GM10248 (cell line): ENCODE measurements at regions not wholly inside any gene's neighbourhood (a gene's known extent, or its start where the extent isn't known, plus 50 kb on each side); places are given as distances from the start of the nearest gene placed in this dataset.

Experiments used
- CTCF ChIA-PET: fragments of 300-600 bp; sonication (Branson Sonifier 250); formaldehyde crosslinking; extraction: SDS; loops from one replicate; lab custom pipeline; 2021; ENCODE audit warnings: antibody characterized with exemption; lab: Yijun Ruan, JAX
- POLR2A ChIA-PET: fragments of 350-650 bp; sonication (Branson Sonifier 250); formaldehyde crosslinking; extraction: SDS; loops from one replicate; lab custom pipeline; 2020; ENCODE audit warnings: antibody characterized with exemption; lab: Yijun Ruan, JAX
- DNase-seq: peaks from one replicate; pipeline ENCODE4 v3.0.0; 2012; ENCODE audit errors: extremely low spot score
- TF ChIP-seq, protein P1 (sequence below): IDR thresholded peaks from 2 replicates; pipeline ENCODE4 v1.5.1; 2012; ENCODE audit warnings: mild to moderate bottlenecking, low read depth; ENCODE audit errors: extremely low read depth, missing control alignments, control extremely low read depth

DNA sequence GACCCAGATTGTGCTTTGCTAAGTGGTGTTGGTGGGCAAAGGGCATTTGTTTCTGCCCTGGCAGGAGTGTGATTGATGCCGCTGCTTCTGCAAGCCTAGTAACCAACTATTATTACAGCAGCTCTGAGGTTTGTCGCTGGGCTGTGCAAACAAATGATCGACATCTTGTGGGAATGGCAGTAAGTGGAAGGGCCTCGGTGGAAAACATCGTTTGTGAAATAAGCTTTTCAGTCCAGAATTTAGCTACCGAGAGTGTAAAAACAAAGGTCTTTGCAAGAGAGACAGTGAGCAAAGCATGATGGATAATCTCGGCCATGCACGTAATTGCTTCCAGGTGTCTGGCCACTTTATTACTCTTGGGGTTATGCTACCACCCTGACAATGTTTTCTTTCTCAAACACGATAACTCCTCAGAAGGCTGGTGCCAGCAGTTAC lies 397.7 kb upstream of the PRICKLE1 start:
- ChIA-PET POLR2A (no interaction called here), CTCF (interaction anchor here (0.7 to 2.3 kb wide), 2 partner anchors 10 to 25 kb away, joined by 3 to 7 read pairs; no protein-coding TSS in a partner anchor)
- DNase-seq = no peak
- TF ChIP-seq, protein P1, sequence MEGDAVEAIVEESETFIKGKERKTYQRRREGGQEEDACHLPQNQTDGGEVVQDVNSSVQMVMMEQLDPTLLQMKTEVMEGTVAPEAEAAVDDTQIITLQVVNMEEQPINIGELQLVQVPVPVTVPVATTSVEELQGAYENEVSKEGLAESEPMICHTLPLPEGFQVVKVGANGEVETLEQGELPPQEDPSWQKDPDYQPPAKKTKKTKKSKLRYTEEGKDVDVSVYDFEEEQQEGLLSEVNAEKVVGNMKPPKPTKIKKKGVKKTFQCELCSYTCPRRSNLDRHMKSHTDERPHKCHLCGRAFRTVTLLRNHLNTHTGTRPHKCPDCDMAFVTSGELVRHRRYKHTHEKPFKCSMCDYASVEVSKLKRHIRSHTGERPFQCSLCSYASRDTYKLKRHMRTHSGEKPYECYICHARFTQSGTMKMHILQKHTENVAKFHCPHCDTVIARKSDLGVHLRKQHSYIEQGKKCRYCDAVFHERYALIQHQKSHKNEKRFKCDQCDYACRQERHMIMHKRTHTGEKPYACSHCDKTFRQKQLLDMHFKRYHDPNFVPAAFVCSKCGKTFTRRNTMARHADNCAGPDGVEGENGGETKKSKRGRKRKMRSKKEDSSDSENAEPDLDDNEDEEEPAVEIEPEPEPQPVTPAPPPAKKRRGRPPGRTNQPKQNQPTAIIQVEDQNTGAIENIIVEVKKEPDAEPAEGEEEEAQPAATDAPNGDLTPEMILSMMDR = no peak

DNA sequence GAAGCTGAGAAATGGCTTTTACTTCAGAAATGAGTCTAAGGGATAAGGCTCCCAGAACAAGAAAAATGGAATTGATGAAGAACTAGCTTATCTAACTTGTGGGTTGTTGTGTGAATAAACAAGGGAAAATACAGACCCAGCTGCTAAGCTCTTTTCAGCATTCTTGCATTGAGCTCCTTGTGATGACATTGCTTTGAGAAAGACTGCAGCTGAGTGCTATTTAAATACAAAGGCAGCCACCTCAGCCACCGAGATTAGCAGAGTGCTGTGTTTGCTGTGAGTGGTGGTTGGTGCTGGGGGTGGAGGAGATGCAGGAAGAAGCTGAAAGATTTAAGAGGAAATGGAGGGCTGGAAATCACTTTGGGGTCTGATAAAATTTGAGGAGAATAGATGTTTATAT lies 396.0 kb upstream of the PRICKLE1 start:
- DNase-seq = no peak
- POLR2A ChIA-PET = no interaction called here
- CTCF ChIA-PET = interaction anchor here (0.7 to 2.3 kb wide), 4 partner anchors 8 to 724 kb away, joined by 3 to 7 read pairs (median 3); no protein-coding TSS in a partner anchor
- TF ChIP-seq, protein P1 = no peak

DNA sequence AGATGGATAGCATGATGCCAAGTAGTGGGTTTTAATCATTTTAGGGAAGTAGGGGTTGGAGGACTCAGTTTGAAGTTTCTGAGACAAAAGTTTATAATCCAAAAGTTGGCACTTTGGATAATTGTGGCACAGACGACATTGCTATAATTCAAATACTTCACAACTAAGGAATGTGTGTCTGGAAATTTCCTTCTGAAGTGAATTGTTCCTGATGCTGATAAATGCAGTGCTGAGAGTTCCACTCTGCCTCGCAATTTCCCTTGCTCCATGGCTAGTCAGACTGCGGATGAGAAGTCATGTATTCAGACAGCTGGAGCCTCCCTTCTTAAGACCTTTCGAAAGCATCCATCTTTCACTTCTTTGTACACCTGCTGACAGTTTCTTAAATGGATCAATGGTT lies 393.3 kb upstream of the PRICKLE1 start:
- CTCF ChIA-PET = no interaction called here
- DNase-seq = no peak
- TF ChIP-seq, protein P1 = no peak
- POLR2A ChIA-PET = no interaction called here

DNA sequence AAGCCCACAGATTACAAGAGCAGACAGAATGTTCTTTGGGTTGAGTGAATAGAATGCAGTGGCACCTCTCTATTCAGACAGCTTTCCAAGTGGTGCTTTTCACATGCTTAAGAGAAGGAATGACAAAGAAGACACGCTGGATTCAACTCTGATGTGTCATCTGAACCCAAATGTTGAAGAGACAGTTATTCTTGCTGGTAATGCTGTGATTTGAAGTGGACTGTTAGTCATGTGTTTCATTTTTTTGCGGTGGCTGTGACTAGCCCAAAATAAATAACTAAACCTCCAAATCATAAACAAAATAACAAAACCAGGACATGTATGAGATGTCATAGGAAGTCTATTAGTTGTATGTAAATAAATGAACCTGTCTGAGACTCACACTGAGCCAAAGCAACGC lies 391.8 kb upstream of the PRICKLE1 start:
- ChIA-PET CTCF (no interaction called here), POLR2A (no interaction called here)
- DNase-seq = no peak
- TF ChIP-seq, protein P1 = no peak

DNA sequence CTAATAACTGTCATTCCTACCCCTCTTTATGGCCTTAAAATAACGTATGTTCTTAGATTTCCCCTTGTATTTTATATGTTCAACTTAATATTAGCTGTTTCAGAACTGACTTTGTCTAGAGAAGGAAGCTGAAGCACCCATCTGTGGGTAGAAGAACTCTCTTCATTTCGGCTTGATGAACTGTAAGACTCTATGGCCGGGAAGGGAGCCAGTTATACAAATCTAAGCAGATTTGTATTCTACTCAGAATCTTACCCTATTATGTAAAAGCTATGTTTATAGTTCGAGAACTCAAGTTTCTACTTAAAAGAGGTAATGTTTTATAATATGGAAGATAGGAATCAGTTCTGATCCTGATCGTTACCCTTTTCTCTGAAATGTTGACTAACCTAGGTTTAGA lies 390.9 kb upstream of the PRICKLE1 start:
- no peak for DNase-seq
- ChIA-PET CTCF (no interaction called here), POLR2A (no interaction called here)
- TF ChIP-seq, protein P1 = no peak

DNA sequence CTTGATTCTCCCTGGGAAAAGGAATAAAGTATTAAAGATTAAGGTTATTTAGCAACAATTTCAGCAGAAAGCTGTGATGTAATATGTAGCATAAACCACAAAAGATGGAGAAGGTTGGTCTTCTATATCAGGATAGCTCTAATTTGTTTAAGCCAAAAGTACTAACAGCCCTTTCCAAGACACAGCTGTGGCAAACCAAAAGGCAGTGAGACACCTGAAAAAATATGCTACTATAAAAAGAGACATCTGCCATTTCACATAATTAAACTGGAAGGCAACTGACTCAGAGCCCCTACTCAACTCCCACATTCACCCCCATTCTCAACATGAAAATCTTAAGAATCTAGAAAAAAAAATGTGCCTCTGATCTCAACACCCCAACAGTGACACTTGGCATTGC lies 390.2 kb upstream of the PRICKLE1 start:
- ChIA-PET CTCF (no interaction called here), POLR2A (no interaction called here)
- TF ChIP-seq, protein P1 = no peak
- DNase-seq = no peak

DNA sequence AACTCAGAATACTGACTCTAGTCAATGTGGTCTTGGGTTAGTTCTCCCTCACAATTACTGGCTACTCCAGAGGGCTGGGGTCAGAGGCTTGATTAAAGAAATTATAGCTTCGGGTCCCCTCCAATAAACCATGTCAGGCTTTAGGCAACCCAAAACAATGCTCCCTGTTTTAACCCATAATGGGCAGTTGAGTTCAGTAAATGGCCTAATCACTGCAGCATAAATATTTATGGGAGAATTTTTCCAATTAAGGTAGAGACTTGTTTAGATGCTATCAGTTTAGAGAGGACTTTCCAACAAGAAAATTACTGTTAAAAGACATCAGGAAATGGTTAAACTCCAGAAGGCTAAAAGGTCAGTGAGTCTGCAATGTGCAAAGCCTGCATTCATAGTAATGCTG lies 389.2 kb upstream of the PRICKLE1 start:
- ChIA-PET CTCF (no interaction called here), POLR2A (no interaction called here)
- DNase-seq = no peak
- TF ChIP-seq, protein P1 = no peak
